ENCODE measurements at regions not wholly inside any gene's neighbourhood (a gene's known extent, or its start where the extent isn't known, plus 50 kb on each side); places are given as distances from the start of the nearest gene placed in this dataset.

- no peak overlapping the region for H3K4me3 ChIP-seq (ENCODE audit: low read depth, low read length)
- no peak for TF ChIP-seq CTCF (IDR thresholded peaks at IDR 0.05; ENCODE audit: borderline replicate concordance, insufficient read depth, low read depth, low read length)
Observed at GRCh38 chr9:84189904-84190303, 150.7 kb downstream of the SLC28A3 start.

GRCh38 chr9:84190411-84190810, 150.1 kb downstream of the SLC28A3 start:
- no peak overlapping the region for H3K4me3 ChIP-seq (ENCODE audit: low read depth, low read length)
- no peak for TF ChIP-seq CTCF (IDR thresholded peaks at IDR 0.05; ENCODE audit: borderline replicate concordance, insufficient read depth, low read depth, low read length)

GRCh38 chr9:84206801-84207370, 133.7 kb downstream of the SLC28A3 start:
- no peak overlapping the region for H3K4me3 ChIP-seq (ENCODE audit: low read depth, low read length)
- no peak for TF ChIP-seq CTCF (IDR thresholded peaks at IDR 0.05; ENCODE audit: borderline replicate concordance, insufficient read depth, low read depth, low read length)

GRCh38 chr9:84207491-84207951, 133.0 kb downstream of the SLC28A3 start:
- no peak overlapping the region for H3K4me3 ChIP-seq (ENCODE audit: low read depth, low read length)
- no peak for TF ChIP-seq CTCF (IDR thresholded peaks at IDR 0.05; ENCODE audit: borderline replicate concordance, insufficient read depth, low read depth, low read length)

GRCh38 chr9:84212246-84212645, 128.3 kb downstream of the SLC28A3 start:
- no peak for TF ChIP-seq CTCF (IDR thresholded peaks at IDR 0.05; ENCODE audit: borderline replicate concordance, insufficient read depth, low read depth, low read length)
- no peak overlapping the region for H3K4me3 ChIP-seq (ENCODE audit: low read depth, low read length)

GRCh38 chr9:84212982-84213381, 127.6 kb downstream of the SLC28A3 start:
- no peak for TF ChIP-seq CTCF (IDR thresholded peaks at IDR 0.05; ENCODE audit: borderline replicate concordance, insufficient read depth, low read depth, low read length)

GRCh38 chr9:84216151-84216550, 124.4 kb downstream of the SLC28A3 start:
- no peak for TF ChIP-seq CTCF (IDR thresholded peaks at IDR 0.05; ENCODE audit: borderline replicate concordance, insufficient read depth, low read depth, low read length)
- no peak overlapping the region for H3K4me3 ChIP-seq (ENCODE audit: low read depth, low read length)

More at GRCh38 chr9:84212982-84213381, 127.6 kb downstream of the SLC28A3 start:
- H3K4me3 ChIP-seq (ENCODE audit: low read depth, low read length) = no peak overlapping the region
